PFSK-1 (cell line): ENCODE measurements at regions not wholly inside any gene's neighbourhood (a gene's known extent, or its start where the extent isn't known, plus 50 kb on each side); places are given as distances from the start of the nearest gene placed in this dataset.

Source experiments
- POLR2AphosphoS5 ChIP-seq: IDR thresholded peaks from 2 replicates; pipeline ENCODE4 v1.6.1; 2012; ENCODE audit warnings: low read depth, mild to moderate bottlenecking, control low read depth, low read length, moderate library complexity
- REST ChIP-seq, 2 experiments: IDR thresholded peaks; 2 replicates each; pipeline versions ENCODE4 v1.6.1 to v1.8.0; 2011 to 2012; ENCODE audit warnings: low read depth in 2 of 2, low read length in 2 of 2, control low read depth in 1 of 2, inconsistent platforms in 1 of 2, mild to moderate bottlenecking in 1 of 2, moderate library complexity in 1 of 2; ENCODE audit not compliant: insufficient read depth in 1 of 2

GRCh38 chr5:103355579-103355978 lies 97.0 kb downstream of the MACIR start:
- TF ChIP-seq POLR2AphosphoS5 (no peak), REST (IDR thresholded peaks at IDR 0.05; ENCODE audit: insufficient read depth in 1 of 2, low read depth in 2 of 2, low read length in 2 of 2) (no peak)
